Large intestine (tissue), 3 donors: ENCODE measurements at regions not wholly inside any gene's neighbourhood (a gene's known extent, or its start where the extent isn't known, plus 50 kb on each side); places are given as distances from the start of the nearest gene placed in this dataset.

Experiments
- DNase-seq, 2 donors: peaks; one replicate each; pipeline versions ENCODE4 v3.0.0 to v3.0.0-alpha.2; 2013
- H3K27ac ChIP-seq: one replicate; pipeline ENCODE4 v1.5.1; 2013; ENCODE audit warnings: low read length
- H3K27me3 ChIP-seq: 2 replicates; pipeline ENCODE4 v1.6.1; 2013; ENCODE audit warnings: low read length; ENCODE audit not compliant: control insufficient read depth, insufficient read depth
- H3K36me3 ChIP-seq: 2 replicates; pipeline ENCODE4 v1.6.1; 2013; ENCODE audit warnings: low read length; ENCODE audit not compliant: control insufficient read depth, insufficient read depth
- H3K4me1 ChIP-seq: one replicate; pipeline ENCODE4 v1.6.1; 2013; ENCODE audit warnings: low read length; ENCODE audit not compliant: control insufficient read depth, insufficient read depth
- H3K4me3 ChIP-seq: one replicate; pipeline ENCODE4 v1.5.1; 2013; ENCODE audit warnings: low read length
- H3K9me3 ChIP-seq: one replicate; pipeline ENCODE4 v1.6.1; 2013; ENCODE audit warnings: mild to moderate bottlenecking, low read depth, low read length, moderate library complexity; ENCODE audit not compliant: control insufficient read depth
- WGBS: methylation state at CpG from one replicate; pipeline ENCODE4 v1.1.5; 2013; ENCODE audit warnings: low lambda C conversion rate; ENCODE audit not compliant: insufficient coverage; 5-methylcytosine and 5-hydroxymethylcytosine counted together

GRCh38 chr5:104785097-104785496 is 1222.5 kb upstream of the NUDT12 start:
- WGBS, result no CpG with 5 or more reads among the region's 2 CpGs
- no peak overlapping the region for H3K4me3 ChIP-seq
- H3K9me3 ChIP-seq, result peaks cover 5% of the 10 kb centered on the region
- no peaks in the 10 kb centered on the region for H3K36me3 ChIP-seq
- no peak overlapping the region for H3K27ac ChIP-seq
- no peaks in the 10 kb centered on the region for H3K4me1 ChIP-seq
- H3K27me3 ChIP-seq, result no peaks in the 10 kb centered on the region
- no peak for DNase-seq

GRCh38 chr5:104774372-104774771 is 1211.8 kb upstream of the NUDT12 start:
- H3K4me1 ChIP-seq, result no peaks in the 10 kb centered on the region
- H3K4me3 ChIP-seq, result no peak overlapping the region
- no peak for DNase-seq
- WGBS, result no CpG with 5 or more reads among the region's 8 CpGs
- H3K27me3 ChIP-seq, result no peaks in the 10 kb centered on the region
- H3K27ac ChIP-seq, result no peak overlapping the region
- H3K36me3 ChIP-seq, result no peaks in the 10 kb centered on the region
- H3K9me3 ChIP-seq, result no peaks in the 10 kb centered on the region

GRCh38 chr5:104764197-104764596 is 1201.6 kb upstream of the NUDT12 start:
- Histone ChIP-seq H3K9me3 (no peaks in the 10 kb centered on the region), H3K4me1 (no peaks in the 10 kb centered on the region), H3K27me3 (no peaks in the 10 kb centered on the region), H3K4me3 (no peak overlapping the region), H3K27ac (no peak overlapping the region), H3K36me3 (no peaks in the 10 kb centered on the region)
- no peak for DNase-seq
- 100% methylated on average over 2 of the region's 2 CpGs for WGBS

GRCh38 chr5:104763216-104763615 is 1200.6 kb upstream of the NUDT12 start:
- no peak overlapping the region for H3K4me3 ChIP-seq
- no CpG with 5 or more reads among the region's 1 CpG for WGBS
- no peaks in the 10 kb centered on the region for H3K4me1 ChIP-seq

GRCh38 chr5:104757915-104758314 is 1195.3 kb upstream of the NUDT12 start:
- peaks cover 4% of the 10 kb centered on the region for H3K9me3 ChIP-seq
- H3K4me1 ChIP-seq, result no peaks in the 10 kb centered on the region
- H3K36me3 ChIP-seq, result no peaks in the 10 kb centered on the region
- no peaks in the 10 kb centered on the region for H3K27me3 ChIP-seq
- WGBS, result 100% methylated on average over 1 of the region's 1 CpG
- no peak overlapping the region for H3K27ac ChIP-seq
- DNase-seq, result no peak
- no peak overlapping the region for H3K4me3 ChIP-seq

More at GRCh38 chr5:104763216-104763615, 1200.6 kb upstream of the NUDT12 start:
- DNase-seq, result no peak
- H3K9me3 ChIP-seq, result no peaks in the 10 kb centered on the region
- H3K36me3 ChIP-seq, result no peaks in the 10 kb centered on the region
- H3K27ac ChIP-seq, result no peak overlapping the region
- H3K27me3 ChIP-seq, result no peaks in the 10 kb centered on the region

- Histone ChIP-seq H3K4me3 (no peak overlapping the region), H3K4me1 (no peaks in the 10 kb centered on the region), H3K27ac (no peak overlapping the region), H3K36me3 (no peaks in the 10 kb centered on the region), H3K27me3 (no peaks in the 10 kb centered on the region), H3K9me3 (peaks cover 4% of the 10 kb centered on the region)
- no peak for DNase-seq
- no CpG with 5 or more reads among the region's 2 CpGs for WGBS
Measured at GRCh38 chr5:104755806-104756205, 1193.2 kb upstream of the NUDT12 start.

- Histone ChIP-seq H3K9me3 (peaks cover 4% of the 10 kb centered on the region), H3K4me1 (no peaks in the 10 kb centered on the region), H3K27me3 (no peaks in the 10 kb centered on the region), H3K36me3 (no peaks in the 10 kb centered on the region), H3K27ac (no peak overlapping the region), H3K4me3 (no peak overlapping the region)
- no CpG with 5 or more reads among the region's 3 CpGs for WGBS
- no peak for DNase-seq
Measured at GRCh38 chr5:104754311-104754995, 1191.9 kb upstream of the NUDT12 start.

- DNase-seq, result no peak
- H3K27me3 ChIP-seq, result no peaks in the 10 kb centered on the region
- no peaks in the 10 kb centered on the region for H3K36me3 ChIP-seq
- no peak overlapping the region for H3K27ac ChIP-seq
- no peaks in the 10 kb centered on the region for H3K4me1 ChIP-seq
- H3K4me3 ChIP-seq, result no peak overlapping the region
- H3K9me3 ChIP-seq, result peaks cover 3% of the 10 kb centered on the region
- WGBS, result 100% methylated on average over 1 of the region's 1 CpG
Measured at GRCh38 chr5:104751969-104752368, 1189.4 kb upstream of the NUDT12 start.

- no peaks in the 10 kb centered on the region for H3K36me3 ChIP-seq
- H3K9me3 ChIP-seq, result peaks cover 3% of the 10 kb centered on the region
- H3K4me1 ChIP-seq, result no peaks in the 10 kb centered on the region
- H3K4me3 ChIP-seq, result no peak overlapping the region
- DNase-seq, result peak in 1 of 2 donors; percentile 5
- H3K27ac ChIP-seq, result no peak overlapping the region
- no peaks in the 10 kb centered on the region for H3K27me3 ChIP-seq
- 0% methylated on average over 1 of the region's 3 CpGs for WGBS
Measured at GRCh38 chr5:104739905-104740304, 1177.3 kb upstream of the NUDT12 start.

GRCh38 chr5:104739503-104739902 is 1176.9 kb upstream of the NUDT12 start:
- peaks cover 3% of the 10 kb centered on the region for H3K9me3 ChIP-seq
- H3K27me3 ChIP-seq, result no peaks in the 10 kb centered on the region
- no peaks in the 10 kb centered on the region for H3K36me3 ChIP-seq
- no peaks in the 10 kb centered on the region for H3K4me1 ChIP-seq
- WGBS, result 100% methylated on average over 1 of the region's 2 CpGs
- H3K27ac ChIP-seq, result no peak overlapping the region
- no peak overlapping the region for H3K4me3 ChIP-seq
- DNase-seq, result no peak

GRCh38 chr5:104736073-104736472 is 1173.5 kb upstream of the NUDT12 start:
- Histone ChIP-seq H3K27me3 (no peaks in the 10 kb centered on the region), H3K36me3 (no peaks in the 10 kb centered on the region), H3K4me1 (no peaks in the 10 kb centered on the region), H3K27ac (no peak overlapping the region), H3K9me3 (no peaks in the 10 kb centered on the region), H3K4me3 (no peak overlapping the region)
- 80% methylated on average over 1 of the region's 3 CpGs for WGBS
- DNase-seq, result no peak
